Keratinocyte (primary cell): ENCODE measurements at regions not wholly inside any gene's neighbourhood (a gene's known extent, or its start where the extent isn't known, plus 50 kb on each side); places are given as distances from the start of the nearest gene placed in this dataset.
A peak's percentile ranks its signal among the peaks of the same experiment; 100 is the strongest.

Experiments used
- DNase-seq: peaks from one replicate; pipeline ENCODE4 v3.0.0-alpha.2; 2011; ENCODE audit warnings: low read depth, missing footprints, low spot score
- FAIRE-seq: peaks from 2 replicates; lab custom pipeline; 2011; peaks lifted over from hg19 to GRCh38; lab: Jason Lieb, UNC
- H2AFZ ChIP-seq: 2 replicates; pipeline ENCODE4 v1.6.0; 2012; ENCODE audit warnings: low read length, control low read depth, inconsistent platforms; ENCODE audit not compliant: control insufficient read depth
- H3K27ac ChIP-seq: 2 replicates; pipeline ENCODE4 v1.5.1; 2011; ENCODE audit warnings: low read length; ENCODE audit not compliant: control insufficient read depth, insufficient read depth
- H3K27me3 ChIP-seq: 3 replicates; pipeline ENCODE4 v1.6.0; 2011; ENCODE audit warnings: low read length; ENCODE audit not compliant: control insufficient read depth, insufficient read depth; ENCODE audit errors: extremely low read depth
- H3K36me3 ChIP-seq, 2 experiments: 2 replicates in 1 of 2; 3 replicates in 1 of 2; pipeline ENCODE4 v1.5.1; 2011; ENCODE audit warnings: low read length in 2 of 2, mild to moderate bottlenecking in 1 of 2; ENCODE audit not compliant: control insufficient read depth in 2 of 2, insufficient read depth in 2 of 2; ENCODE audit errors: extremely low read depth in 1 of 2
- H3K4me1 ChIP-seq: 3 replicates; pipeline ENCODE4 v1.5.1; 2011; ENCODE audit warnings: low read length; ENCODE audit not compliant: control insufficient read depth, insufficient read depth; ENCODE audit errors: extremely low read depth
- H3K4me2 ChIP-seq: 3 replicates; pipeline ENCODE4 v1.6.0; 2011; ENCODE audit warnings: low read depth, low read length; ENCODE audit not compliant: control insufficient read depth, insufficient read depth; ENCODE audit errors: extremely low read depth
- H3K4me3 ChIP-seq, 3 experiments: fragments of 200-600 bp in 1 of 3; sonication (generic) in 1 of 3; 2 replicates in 2 of 3; 3 replicates in 1 of 3; pipeline ENCODE4 v1.5.1; 2011 to 2016; ENCODE audit warnings: low read length in 3 of 3, mild to moderate bottlenecking in 3 of 3, control low read depth in 2 of 3, inconsistent platforms in 1 of 3, low read depth in 1 of 3, mixed read lengths in 1 of 3, mixed run types in 1 of 3, moderate library complexity in 1 of 3; ENCODE audit not compliant: control insufficient read depth in 2 of 3, insufficient read depth in 2 of 3; ENCODE audit errors: extremely low read depth in 1 of 3
- H3K79me2 ChIP-seq: 2 replicates; pipeline ENCODE4 v1.6.0; 2012; ENCODE audit warnings: low read length; ENCODE audit not compliant: control insufficient read depth, insufficient read depth
- H3K9ac ChIP-seq: 3 replicates; pipeline ENCODE4 v1.6.0; 2011; ENCODE audit warnings: low read length; ENCODE audit not compliant: control insufficient read depth, insufficient read depth; ENCODE audit errors: extremely low read depth
- H3K9me1 ChIP-seq: 3 replicates; pipeline ENCODE4 v1.6.0; 2011; ENCODE audit warnings: low read length; ENCODE audit not compliant: control insufficient read depth, insufficient read depth; ENCODE audit errors: extremely low read depth
- H3K9me3 ChIP-seq: 2 replicates; pipeline ENCODE4 v1.5.1; 2012; ENCODE audit warnings: low read depth, low read length; ENCODE audit not compliant: control insufficient read depth
- H4K20me1 ChIP-seq: 3 replicates; pipeline ENCODE4 v1.6.0; 2011; ENCODE audit warnings: low read length; ENCODE audit not compliant: control insufficient read depth, insufficient read depth; ENCODE audit errors: extremely low read depth
- EZH2 ChIP-seq: IDR thresholded peaks from one replicate; pipeline ENCODE4 v1.6.1; 2012; ENCODE audit warnings: inconsistent platforms, mild to moderate bottlenecking, low read length, moderate library complexity
- dilution Hi-C: fragments of 300-500 bp; cut with MboI; formaldehyde crosslinking; loops from one replicate; pipeline ENCODE4 v1.7.0; 2020; ENCODE audit warnings: low sequenced_read_pairs; ENCODE audit not compliant: extremely low pct_ligation_motif_present
- TF ChIP-seq, protein P1 (sequence below), 3 experiments: IDR thresholded peaks in 1 of 3; conservative IDR thresholded peaks in 1 of 3; optimal IDR thresholded peaks in 1 of 3; 2 replicates in 2 of 3; 3 replicates in 1 of 3; pipeline versions ENCODE3 to v1.5.1; 2011; ENCODE audit warnings: low read length in 3 of 3, mild to moderate bottlenecking in 3 of 3, moderate library complexity in 2 of 3, control low read depth in 1 of 3, inconsistent platforms in 1 of 3; ENCODE audit not compliant: insufficient read depth in 2 of 3; ENCODE audit errors: extremely low read depth in 1 of 3

DNA sequence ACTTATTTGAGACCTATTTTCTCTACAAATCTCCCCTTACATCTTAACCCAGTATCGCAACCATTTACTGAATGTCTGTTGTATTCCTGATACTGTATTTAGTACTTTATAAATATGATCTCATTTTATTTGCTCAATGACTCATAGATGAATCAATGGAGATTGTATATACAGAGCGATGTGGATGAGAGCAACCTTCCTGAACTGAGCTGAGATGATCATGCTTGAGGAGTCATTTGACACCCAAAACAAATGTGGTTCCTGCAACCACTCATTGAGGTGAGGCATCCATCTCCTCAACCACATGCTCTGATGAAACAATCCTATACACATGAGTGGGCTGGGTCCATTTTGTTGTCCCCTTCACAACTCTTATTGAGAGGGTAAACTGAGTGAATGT, 250.0 kb downstream of the CDC14C start:
- dilution Hi-C loops, result no loop called here
- Histone ChIP-seq H3K36me3 (no peaks in the 10 kb centered on the region), H3K79me2 (no peaks in the 10 kb centered on the region), H3K4me2 (no peak overlapping the region), H3K9me3 (no peaks in the 10 kb centered on the region), H2AFZ (no peak overlapping the region), H3K27ac (no peak overlapping the region), H3K9me1 (no peaks in the 10 kb centered on the region), H3K9ac (no peak overlapping the region), H4K20me1 (no peaks in the 10 kb centered on the region), H3K27me3 (no peaks in the 10 kb centered on the region), H3K4me1 (no peaks in the 10 kb centered on the region), H3K4me3 (no peak overlapping the region)
- TF ChIP-seq EZH2, result no peak
- TF ChIP-seq, protein P1, sequence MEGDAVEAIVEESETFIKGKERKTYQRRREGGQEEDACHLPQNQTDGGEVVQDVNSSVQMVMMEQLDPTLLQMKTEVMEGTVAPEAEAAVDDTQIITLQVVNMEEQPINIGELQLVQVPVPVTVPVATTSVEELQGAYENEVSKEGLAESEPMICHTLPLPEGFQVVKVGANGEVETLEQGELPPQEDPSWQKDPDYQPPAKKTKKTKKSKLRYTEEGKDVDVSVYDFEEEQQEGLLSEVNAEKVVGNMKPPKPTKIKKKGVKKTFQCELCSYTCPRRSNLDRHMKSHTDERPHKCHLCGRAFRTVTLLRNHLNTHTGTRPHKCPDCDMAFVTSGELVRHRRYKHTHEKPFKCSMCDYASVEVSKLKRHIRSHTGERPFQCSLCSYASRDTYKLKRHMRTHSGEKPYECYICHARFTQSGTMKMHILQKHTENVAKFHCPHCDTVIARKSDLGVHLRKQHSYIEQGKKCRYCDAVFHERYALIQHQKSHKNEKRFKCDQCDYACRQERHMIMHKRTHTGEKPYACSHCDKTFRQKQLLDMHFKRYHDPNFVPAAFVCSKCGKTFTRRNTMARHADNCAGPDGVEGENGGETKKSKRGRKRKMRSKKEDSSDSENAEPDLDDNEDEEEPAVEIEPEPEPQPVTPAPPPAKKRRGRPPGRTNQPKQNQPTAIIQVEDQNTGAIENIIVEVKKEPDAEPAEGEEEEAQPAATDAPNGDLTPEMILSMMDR (optimal IDR thresholded peaks at IDR 0.05 in 1 of 3, IDR thresholded peaks at IDR 0.05 in 1 of 3, conservative IDR thresholded peaks at IDR 0.05 in 1 of 3; ENCODE audit: extremely low read depth in 1 of 3, insufficient read depth in 2 of 3, low read length in 3 of 3), result no peak
- DNase-seq (no peak), FAIRE-seq (no peak)

DNA sequence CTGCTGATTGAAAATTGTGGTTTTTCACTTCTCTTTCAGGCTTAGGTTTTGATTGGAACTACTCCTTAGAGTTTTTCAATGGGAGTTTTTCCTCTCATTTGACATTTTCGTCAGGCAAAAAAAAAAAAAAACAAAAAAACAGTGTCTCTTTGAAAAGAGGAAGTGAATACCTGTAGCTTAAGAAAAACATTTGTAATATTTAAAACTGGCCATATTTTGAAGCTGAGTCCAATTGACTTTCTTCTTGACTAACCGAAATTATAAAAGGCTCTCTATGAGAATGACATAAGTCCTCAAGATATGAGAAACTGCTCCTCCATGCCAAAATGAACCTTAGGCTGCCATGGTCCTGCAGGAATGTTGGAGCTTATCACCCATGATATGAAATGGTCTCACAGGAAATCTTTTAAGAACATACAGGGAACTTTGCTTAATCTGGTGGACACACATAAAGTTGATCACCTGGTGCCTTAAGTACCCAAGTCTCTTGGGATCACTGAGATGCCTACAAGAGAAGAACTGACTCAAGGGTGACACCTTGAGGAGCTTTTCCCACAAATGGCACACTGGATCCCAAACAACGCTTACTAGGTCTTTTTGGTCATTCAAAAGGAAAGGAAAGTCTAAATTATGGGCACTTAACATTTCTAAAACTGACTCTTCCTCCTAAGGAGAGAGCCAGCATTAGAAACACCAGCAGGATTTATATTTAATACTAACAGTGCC, 263.4 kb downstream of the CDC14C start:
- Histone ChIP-seq H3K9me3 (no peaks in the 10 kb centered on the region), H2AFZ (no peak overlapping the region), H3K4me1 (no peaks in the 10 kb centered on the region), H3K9ac (no peak overlapping the region), H4K20me1 (no peaks in the 10 kb centered on the region), H3K4me2 (no peak overlapping the region), H3K27me3 (no peaks in the 10 kb centered on the region), H3K79me2 (no peaks in the 10 kb centered on the region), H3K27ac (no peak overlapping the region), H3K9me1 (no peaks in the 10 kb centered on the region), H3K36me3 (no peaks in the 10 kb centered on the region), H3K4me3 (no peak overlapping the region)
- no peak for TF ChIP-seq EZH2
- TF ChIP-seq, protein P1 (optimal IDR thresholded peaks at IDR 0.05 in 1 of 3, IDR thresholded peaks at IDR 0.05 in 1 of 3, conservative IDR thresholded peaks at IDR 0.05 in 1 of 3; ENCODE audit: extremely low read depth in 1 of 3, insufficient read depth in 2 of 3, low read length in 3 of 3), result peak; percentile 25 to 44 (median 28)
- no peak for FAIRE-seq
- no peak for DNase-seq
- dilution Hi-C loops, result no loop called here
